ENCODE measurements at regions not wholly inside any gene's neighbourhood (a gene's known extent, or its start where the extent isn't known, plus 50 kb on each side); places are given as distances from the start of the nearest gene placed in this dataset.

- TF ChIP-seq, protein P1, sequence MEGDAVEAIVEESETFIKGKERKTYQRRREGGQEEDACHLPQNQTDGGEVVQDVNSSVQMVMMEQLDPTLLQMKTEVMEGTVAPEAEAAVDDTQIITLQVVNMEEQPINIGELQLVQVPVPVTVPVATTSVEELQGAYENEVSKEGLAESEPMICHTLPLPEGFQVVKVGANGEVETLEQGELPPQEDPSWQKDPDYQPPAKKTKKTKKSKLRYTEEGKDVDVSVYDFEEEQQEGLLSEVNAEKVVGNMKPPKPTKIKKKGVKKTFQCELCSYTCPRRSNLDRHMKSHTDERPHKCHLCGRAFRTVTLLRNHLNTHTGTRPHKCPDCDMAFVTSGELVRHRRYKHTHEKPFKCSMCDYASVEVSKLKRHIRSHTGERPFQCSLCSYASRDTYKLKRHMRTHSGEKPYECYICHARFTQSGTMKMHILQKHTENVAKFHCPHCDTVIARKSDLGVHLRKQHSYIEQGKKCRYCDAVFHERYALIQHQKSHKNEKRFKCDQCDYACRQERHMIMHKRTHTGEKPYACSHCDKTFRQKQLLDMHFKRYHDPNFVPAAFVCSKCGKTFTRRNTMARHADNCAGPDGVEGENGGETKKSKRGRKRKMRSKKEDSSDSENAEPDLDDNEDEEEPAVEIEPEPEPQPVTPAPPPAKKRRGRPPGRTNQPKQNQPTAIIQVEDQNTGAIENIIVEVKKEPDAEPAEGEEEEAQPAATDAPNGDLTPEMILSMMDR (IDR thresholded peaks at IDR 0.05) = no peak
- no peak for TF ChIP-seq POLR2A (IDR thresholded peaks at IDR 0.05)
These were observed 197.5 kb upstream of the COPS8 start for GRCh38 chr2:236887953-236888793.
